ENCODE measurements at regions not wholly inside any gene's neighbourhood (a gene's known extent, or its start where the extent isn't known, plus 50 kb on each side); places are given as distances from the start of the nearest gene placed in this dataset.

DNA sequence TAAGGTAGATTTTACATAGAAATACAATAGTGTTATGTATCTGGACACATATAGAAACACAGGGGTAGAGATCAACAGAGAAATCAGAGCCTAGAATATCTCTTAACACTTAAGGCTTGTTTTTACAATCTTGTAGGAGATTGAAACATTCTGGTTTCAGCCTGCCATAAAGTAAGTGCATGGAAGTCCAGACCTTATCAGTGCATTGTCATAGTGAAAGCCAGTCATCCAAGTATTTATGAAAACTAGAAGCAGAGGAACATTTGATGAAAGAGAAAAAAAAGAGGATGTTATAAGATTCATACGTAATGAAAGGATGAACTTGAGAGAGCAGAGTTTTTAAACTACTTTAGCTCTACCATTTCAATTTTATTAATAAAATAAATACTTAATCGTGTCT is 194.3 kb upstream of the TRPC7 start:
- TF ChIP-seq, protein P1, sequence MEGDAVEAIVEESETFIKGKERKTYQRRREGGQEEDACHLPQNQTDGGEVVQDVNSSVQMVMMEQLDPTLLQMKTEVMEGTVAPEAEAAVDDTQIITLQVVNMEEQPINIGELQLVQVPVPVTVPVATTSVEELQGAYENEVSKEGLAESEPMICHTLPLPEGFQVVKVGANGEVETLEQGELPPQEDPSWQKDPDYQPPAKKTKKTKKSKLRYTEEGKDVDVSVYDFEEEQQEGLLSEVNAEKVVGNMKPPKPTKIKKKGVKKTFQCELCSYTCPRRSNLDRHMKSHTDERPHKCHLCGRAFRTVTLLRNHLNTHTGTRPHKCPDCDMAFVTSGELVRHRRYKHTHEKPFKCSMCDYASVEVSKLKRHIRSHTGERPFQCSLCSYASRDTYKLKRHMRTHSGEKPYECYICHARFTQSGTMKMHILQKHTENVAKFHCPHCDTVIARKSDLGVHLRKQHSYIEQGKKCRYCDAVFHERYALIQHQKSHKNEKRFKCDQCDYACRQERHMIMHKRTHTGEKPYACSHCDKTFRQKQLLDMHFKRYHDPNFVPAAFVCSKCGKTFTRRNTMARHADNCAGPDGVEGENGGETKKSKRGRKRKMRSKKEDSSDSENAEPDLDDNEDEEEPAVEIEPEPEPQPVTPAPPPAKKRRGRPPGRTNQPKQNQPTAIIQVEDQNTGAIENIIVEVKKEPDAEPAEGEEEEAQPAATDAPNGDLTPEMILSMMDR (IDR thresholded peaks at IDR 0.05; ENCODE audit: low read depth, low read length, poor library complexity, severe bottlenecking): no peak
- TF ChIP-seq EZH2phosphoT487 (IDR thresholded peaks at IDR 0.05; ENCODE audit: borderline replicate concordance, low read length): no peak

Measured in DOHH2 (cell line).